Hematopoietic multipotent progenitor cell treated with erythropoietin and hydrocortisone succinate and interleukin-3 and kit ligand, for 6 days (in vitro differentiated cells): ENCODE measurements at regions not wholly inside any gene's neighbourhood (a gene's known extent, or its start where the extent isn't known, plus 50 kb on each side); places are given as distances from the start of the nearest gene placed in this dataset.

Experiments used
- DNase-seq: peaks from one replicate; pipeline ENCODE4 v3.0.0-alpha.2; 2015

DNA sequence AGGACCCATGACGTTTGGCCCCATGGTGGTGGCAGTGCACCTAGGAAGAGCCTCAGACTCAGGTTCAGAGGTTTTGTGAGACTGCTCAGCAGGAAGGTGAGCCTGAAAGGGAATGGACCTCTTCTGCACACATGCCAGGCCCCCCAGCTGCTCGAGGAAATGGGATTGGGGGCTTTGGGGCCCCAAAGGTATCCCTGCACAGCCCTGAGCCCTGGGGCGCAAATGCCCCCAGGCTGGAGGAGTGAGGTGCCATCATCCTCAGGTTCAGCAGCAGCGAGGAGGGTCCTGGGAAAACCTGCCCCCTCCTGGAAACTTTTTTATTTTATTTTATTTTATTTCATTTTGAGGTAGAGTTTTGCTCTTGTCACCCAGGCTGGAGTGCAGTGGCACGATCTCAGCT, 171.8 kb upstream of the MVB12B start:
- DNase-seq = no peak

DNA sequence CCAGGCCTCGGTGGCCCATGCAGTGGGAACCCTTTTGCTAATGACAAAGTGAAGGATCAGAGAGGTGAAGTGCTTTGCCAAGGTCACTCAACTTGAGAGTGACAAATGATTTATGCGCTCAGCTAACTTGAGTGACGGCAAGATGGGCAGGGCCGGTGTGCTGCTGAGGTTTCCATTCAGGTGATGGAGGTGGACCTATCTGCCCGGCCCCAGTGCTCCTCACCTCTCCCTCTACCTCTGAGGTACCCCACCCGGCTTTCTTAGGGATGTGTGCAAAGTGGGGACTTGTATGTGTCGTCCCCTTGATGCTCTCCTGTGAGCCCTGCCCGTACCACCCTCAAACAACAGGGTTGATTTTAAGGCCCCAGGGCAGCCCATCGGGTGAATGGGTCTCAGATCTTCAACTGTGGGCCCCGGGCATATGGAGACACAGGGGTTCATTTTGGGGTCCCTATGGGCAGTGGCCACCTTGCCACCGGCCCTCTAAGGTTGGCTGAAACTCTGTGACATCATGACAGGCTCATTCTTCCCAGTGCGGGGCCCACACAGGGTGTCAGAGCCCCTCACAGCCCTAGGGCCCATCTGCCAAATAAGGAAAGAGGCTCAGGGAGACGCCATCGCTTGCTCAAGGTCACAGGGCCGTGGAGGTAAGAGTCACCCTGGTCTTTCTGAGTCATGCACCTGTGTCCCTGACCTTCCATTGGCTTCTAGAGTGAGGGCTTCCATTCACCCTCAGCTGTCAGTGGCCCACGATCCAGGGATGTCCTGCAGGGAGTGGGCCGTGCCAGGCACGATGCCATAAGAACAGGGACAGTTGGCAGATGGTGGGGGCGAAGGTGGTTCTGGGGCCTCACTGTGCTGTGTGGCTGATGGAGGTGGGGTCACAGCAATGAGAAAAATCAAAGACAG, 170.6 kb upstream of the MVB12B start:
- DNase-seq = no peak

DNA sequence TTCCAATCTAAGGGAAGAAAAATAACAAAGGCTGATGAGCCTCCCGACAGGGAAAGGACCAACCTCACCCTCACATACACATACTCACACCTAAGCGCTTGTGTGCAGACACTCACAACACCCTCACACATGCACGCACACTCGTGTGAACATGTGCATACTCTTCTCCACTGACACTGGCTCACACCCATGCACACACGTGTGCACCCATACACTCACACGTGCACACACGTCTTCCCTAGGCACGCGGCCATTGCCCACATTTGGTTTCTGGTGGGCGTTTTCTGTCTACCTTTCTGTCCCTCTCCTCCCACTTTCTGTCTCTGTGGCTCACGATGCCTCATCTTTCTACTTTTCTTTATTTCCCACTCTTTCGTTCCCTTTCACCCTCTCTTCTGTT, 169.7 kb upstream of the MVB12B start:
- DNase-seq = no peak

DNA sequence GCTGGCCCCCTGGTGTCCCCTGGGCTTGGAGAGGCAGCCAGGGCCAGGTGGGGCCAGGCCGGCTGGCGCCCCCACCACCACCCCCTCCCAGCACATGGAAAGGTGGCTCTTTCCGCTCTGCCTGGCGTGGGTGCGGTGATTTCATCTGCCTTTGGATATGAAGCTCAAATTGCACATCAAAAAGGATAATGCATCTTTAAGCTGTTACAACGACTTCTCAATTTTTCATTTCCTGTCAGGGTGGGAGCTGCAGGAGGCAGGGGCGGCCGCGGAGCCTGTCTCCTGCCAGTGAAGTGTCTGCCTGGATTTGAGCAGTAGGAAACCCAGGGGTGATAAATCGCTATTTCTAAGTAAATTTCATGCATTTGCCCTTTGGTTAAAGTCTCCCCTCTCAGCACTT, 169.2 kb upstream of the MVB12B start:
- no peak for DNase-seq

DNA sequence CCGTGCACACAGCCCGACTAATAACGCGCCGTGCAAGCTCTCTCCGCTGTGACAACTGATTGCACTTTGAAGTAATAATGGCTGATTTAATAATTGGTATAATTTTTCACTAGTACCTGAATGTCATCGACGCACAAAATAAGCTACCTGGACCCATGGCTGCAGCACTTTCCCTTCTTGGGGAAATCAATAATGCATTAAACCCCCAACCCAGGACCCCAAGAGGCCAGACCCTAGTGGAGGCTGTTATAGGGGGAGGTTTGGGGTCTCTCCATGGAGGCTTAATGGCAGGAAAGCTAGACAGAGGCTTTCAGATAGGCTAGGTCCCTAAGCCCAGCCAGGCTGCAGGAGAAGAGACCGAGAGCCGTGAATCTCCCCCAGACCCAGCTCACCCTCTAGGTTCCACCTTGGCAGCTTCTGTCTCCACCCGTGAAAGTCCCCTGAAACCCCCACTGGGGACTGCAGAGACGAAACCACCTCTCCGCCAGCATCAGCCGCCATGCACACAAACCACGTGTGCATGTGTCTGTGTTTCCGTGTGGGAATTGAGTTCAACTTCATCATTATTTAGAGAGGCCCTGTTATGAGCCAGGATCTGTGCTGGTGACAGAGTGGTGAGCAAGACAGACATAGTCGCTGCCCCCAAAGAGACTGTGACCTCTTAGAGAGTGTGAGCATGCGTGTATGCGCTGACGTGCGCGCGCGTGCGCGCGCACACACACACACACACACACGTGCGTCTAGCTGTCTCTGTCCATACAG, 168.6 kb upstream of the MVB12B start:
- no peak for DNase-seq

DNA sequence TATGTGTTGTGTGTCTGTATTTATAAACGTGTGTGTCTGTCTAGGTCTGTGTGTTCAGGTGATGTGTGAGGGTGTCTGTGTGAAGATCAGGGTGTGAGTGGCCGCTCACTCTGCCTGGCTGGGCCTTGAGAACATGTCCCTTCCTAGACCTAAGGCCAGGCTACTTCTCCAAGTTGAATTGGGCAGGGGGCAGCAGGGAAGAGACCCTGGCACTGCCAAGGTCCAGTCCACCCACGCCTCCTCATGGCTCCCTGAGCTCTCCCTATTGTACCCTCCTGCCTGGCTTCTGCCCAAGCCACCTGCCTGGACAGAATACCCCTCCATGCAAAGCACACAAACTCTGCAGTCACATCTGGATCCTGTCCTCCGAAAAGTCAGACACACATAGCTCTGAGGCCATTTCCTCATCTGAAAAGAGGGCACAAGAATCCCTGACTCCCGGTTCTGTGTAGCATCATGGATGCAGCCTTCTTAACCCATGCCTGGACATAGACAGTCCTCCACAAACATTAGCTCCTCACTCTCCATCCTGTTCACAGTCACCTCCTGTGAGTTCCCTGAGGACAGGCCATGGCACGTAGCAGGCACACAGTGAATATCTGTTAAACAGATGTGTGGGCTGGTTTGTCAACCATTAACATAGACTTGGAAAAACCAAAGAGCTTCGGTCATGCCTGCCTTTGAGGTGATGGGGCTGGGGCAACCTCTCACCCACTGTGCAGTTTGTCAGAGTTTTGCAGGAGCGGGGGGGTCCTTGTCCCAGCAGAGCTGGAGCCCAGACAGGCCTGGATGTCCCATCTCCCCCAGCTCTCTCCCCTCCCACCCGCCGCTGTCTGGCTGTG, 167.8 kb upstream of the MVB12B start:
- DNase-seq = no peak

DNA sequence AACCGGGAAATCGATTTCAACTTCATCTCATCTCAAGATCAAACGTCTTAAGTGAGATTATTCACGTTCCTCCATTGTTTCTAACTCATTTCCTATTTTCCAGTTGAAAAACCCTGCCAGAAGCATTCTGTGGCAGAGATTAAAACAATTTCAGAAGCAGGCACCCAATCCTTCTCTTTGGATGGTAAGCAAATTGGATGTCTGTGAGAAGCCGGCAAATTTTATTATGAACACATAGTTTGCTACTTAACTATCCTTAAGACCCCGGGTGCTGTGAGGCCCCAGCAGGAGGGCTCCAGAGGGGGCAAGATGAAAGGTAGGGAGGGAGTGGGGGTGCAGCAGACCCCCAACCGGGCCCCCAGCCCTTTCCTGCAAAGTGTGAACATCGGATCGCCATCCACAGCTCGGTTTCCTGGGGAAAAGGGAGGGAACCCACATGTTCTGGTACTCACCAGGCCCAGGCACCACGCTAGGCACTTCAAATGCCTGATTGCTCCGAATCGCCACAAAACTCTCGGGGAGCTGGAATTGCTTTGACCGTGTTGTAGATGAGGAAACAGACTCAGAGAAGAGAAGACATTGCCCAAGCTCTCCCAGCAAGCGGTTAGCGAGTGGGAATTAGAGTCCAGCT, 167.1 kb upstream of the MVB12B start:
- DNase-seq = no peak

DNA sequence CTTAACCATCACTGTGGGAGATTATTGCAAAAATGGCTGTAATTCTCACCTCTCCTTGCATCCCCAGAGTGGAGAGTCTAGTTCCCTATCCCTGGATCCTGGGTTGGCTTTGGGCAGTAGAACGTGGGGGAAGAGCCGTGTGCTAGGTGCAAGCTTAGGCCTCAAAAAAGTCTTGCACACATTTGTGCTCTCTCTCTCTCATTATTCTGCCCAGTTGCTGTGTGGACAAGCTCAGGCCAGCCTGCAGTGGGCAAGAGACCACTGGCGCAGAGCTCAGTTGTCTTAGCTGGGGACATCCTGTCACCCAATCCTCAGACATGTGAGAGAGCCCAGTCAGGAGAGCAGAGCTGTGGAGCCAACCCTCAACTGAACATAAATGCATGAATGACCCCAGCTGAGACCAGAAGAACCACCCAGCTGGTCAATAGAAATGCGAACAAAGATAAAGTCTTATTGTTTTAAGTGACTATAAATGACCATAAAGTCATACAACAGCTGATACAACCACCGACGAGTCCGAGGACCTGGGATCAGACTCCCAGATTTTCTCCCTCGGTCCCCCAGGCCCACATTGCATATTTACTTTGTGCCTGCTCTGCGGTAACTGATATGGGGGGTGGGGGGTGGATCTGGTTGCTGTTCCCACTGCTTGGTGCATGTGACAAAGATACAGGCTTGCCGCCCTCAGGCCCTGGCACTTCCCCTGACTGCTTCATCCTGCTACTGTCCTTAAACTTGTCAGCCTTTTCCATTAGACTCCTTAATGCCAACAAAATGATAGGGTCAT, 166.4 kb upstream of the MVB12B start:
- DNase-seq = no peak

DNA sequence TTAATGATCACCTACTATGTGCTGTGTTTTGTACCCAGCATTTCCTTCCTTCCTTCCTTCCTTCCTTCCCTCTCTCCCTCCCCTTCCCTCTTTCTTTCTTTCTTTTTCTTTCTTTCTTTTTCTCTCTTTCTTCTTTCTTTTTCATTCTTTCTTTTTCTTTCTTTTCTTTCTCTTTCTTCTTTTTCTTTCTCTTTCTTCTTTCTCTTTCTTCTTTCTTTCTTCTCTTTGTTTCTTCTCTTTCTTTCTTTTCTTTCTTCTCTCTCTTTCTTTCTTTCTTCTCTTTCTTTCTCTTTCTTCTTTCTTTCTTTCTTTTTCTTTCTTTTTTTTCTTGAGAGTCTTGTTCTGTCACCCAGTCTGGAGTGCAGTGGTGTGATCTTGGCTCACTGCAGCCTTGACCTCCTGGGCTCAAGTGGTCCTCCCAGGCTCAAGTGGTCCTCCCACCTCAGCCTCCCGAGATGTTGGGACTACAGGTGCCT, 165.7 kb upstream of the MVB12B start:
- DNase-seq = no peak

DNA sequence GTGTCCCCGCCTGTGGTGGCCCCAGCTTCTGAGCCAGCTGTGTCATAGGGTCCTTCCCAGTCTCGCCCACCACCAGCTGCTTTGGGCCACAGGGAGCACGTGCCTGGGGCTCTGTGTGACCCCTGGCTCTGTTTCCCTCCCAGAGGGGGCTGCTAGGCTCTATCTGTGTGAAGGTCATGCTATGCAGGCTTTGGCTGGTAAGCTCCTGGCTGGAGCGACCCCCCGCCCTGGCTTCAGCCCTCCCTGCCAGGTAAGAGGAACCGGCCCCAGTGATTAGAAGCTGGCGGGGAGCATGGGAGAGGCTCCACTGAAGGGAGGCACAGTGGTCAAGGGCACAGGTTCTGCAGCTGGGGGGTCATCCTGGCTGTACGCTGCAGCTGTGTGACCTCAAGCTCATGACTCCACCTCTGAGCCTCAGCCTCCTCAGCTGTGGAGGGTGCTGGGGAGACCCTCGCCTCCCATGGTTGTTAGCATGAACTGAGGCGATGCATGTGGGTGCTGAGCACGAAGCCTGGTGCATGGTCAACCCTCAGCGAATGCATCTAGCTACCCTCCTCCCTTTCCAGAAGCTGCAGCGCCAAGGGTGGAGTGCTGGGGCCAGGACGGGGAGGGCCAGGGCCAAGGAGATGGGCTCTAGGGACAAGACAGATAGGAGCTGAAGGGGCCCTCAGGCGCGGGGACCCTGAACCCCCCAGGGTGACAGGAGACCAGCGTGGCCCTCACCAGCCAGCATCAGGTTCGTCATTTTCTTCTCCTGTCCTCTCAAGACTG, 163.8 kb upstream of the MVB12B start:
- no peak for DNase-seq

DNA sequence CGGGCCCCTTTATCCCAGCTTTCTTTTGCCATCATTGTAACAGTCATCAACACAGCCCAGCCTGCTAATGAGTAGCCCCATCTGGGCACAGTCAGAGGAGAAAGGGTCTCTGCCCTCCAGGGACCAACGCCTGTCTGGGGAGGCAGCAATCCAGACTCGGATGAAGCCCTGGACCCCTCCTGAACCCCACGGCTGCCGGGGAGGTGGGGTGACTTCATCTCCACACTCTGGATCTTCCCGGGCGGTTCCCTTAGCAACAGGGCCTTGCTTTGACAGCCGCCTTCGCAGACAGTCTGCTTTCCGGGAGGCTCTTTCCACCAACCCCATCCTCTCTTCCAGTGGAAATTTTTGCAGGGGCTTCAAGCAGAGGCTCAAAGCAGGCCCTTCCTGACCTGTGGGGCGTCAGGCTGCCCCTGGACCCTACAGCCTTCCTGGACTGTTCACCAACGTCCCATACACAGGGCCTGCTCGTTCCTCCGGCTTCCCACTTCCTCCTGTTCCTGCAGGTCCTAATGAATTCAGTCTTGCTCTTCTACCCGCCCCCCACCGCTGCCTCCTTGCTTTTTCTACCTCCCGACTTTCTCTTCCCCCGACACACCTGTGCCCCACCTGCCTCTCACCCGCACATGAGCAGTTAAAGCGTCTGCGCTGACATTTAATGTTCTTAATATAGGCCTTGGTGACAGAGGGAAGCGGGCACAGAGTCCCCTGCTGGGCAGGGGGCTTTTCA, 161.7 kb upstream of the MVB12B start:
- no peak for DNase-seq

DNA sequence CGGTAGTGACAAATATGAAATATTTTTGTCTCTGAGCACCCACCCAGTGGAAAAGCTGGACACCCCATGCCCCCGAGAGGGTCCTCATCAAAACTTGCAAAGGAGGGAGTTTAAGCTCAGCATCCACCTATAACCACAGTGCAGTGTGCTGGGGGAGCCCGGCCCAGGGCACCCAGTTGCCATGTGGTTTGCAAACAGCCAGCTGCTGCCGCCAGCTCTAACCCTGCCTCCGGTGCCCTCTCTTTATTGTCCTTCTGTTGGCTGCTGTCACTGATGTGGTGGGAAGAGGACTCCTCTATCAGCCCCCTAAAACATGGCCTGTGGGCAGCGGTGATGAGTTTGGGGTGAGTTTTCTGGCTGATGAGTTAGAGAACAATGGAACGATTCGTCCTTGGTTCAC, 160.9 kb upstream of the MVB12B start:
- DNase-seq = no peak

DNA sequence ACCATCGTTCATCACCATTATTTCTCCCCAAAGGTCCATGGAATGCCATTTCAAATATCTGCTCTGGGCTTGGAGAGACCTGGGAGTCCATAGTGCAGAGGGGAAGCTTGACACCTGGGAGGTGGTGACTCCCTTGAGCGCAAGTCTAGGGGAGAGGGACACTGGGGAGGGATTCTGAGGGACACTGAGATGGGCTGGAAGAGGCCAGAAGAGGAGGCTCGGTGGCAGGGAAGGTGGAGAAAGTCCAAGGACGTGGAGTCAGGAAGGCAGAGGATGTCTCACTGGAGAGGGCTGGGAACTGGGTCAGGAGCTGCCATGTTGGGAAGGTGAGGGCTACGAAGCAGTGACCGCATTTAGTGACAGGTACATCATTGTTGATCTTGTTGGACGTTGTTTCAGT, 160.3 kb upstream of the MVB12B start:
- no peak for DNase-seq

DNA sequence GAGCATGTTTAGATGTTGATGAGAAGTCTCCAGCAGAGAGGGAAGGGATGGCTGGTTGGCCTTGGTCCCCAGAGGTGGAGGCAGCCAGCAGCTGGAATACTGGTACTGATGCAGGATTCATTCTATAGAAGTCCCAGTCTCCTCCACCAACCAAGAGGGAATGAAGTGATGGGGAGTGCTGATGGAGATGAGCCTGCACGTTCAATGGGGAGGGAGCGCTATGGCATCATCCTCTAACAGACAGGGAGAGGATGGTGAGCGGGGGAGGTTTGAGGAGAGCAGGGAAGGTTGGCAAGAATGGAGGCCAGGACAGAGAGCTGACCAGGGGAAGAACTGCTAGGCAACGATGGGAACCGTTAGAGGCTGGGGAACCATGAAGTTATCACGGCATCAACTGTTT, 159.8 kb upstream of the MVB12B start:
- DNase-seq = no peak

DNA sequence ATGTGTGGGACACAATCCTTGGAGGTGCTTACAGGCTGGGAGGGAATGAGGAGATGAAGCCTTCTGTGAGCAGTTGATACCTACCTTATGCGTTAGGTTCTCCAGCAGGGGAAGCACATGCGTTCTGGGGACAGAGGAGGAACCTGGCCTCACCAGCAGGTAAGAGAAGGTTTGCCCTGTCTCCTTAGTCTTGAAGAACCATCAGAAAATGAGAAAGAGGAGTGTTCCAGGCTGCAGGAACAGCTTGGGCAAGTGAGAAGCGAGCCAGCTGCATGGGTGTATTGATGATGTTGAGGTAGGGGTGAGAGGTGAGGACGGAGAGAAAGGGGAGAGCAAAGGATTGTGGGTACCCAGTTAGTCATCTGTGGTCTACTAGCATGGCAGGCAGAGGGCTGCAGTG, 156.9 kb upstream of the MVB12B start:
- DNase-seq = no peak

DNA sequence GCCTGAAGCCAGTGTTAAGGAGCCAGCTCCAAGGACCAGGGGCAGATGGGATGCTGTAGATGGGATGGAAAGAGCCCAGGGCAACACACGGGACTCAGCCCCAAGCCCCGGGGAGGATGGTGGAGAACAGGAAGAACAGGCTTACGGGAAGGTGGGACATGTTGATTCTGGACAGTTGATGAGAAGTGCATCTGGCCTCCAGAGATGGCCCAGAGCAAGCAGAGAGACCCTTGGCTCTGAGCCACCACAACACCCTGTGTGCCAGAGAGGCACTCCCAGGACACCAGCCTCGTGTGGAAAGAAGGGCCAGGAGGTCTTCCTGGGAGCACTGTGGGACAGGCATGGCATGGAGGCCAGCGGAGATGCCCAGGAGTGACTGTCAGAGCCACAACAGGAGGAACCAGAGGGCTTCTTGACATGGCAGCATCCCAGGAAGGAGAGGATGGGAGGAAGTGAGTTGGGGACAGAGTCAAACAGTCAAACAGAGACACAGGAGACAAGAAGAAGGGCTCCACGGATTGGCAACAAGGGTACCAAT, 156.3 kb upstream of the MVB12B start:
- DNase-seq = no peak

DNA sequence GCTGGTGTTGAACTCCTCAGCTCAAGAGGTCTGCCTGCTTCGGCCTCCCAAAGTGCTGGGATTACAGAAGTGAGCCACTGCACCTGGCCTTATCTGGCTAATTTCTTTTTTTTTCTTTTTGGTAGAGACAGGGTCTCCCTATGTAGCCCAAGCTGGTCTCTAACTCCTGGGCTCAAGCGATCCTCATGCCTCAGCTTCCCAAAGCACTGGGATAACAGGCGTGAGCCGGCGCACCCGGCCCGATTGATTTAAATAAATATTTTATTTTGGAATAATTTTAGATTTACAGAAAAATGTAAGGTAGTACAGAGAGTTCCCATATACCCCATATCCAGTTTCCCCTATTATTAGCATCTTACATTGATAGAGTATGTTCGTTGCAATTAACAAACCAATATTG, 155.0 kb upstream of the MVB12B start:
- DNase-seq = no peak

DNA sequence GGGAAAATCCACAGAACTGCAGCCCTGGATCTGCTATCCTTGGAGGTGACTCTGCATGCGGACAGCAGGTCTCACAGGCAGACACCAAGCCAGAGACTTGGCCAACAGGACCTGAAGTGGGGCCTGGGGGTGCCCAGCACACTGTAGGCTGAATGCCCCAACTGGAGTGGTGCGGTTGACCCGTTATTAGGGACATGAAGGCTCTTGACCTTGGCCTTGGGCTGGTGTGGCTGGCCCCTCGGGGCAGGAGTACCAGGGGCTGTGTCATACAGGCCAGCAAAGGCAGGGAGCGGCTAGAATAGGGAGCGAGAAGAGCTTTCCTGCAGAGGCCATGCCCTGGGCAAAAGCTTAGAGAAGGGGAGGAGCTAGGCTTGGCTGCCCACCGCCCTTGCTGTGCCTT, 153.2 kb upstream of the MVB12B start:
- DNase-seq = no peak

DNA sequence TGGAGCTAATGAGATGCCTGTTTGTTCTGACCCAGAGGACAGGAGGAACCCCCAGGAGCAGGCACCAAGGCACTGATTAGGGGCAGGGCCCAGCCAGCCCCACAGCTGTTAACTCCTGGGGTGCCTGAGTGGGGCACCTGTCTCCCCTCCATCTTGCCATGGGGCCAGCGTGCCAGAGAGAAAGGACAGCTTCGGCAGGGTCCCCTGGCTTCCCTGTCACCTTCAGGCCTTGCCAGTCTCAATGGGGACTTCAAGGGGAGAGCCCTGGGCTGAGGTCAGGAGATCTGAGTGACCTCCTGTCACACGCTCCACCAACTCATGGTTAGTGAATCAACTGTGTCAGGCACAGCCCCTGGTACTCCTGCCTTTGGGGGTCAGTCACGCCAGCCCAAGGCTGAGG, 152.7 kb upstream of the MVB12B start:
- DNase-seq = no peak

DNA sequence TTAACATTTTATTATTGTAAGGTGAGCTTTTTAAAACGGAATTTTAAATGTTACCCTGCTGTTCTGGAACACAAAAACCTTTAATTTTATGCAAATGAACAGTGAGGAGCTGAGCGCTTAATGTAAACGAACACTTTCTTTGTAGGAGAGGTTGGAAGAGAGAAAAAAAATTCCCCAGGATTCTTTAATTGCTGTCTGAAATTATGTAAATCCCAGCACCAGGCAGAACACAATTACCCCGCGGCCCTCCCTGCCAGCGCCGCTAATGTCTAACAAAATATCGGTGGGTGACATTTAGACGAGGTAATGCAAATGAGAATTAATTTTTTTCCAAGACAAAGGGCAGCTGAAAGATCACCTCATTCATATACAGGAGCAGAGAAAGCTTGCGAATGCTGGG, 143.4 kb upstream of the MVB12B start:
- no peak for DNase-seq
